Upper lobe of left lung (tissue), 4 donors: ENCODE measurements at regions not wholly inside any gene's neighbourhood (a gene's known extent, or its start where the extent isn't known, plus 50 kb on each side); places are given as distances from the start of the nearest gene placed in this dataset.

ENCODE experiments used
- EP300 ChIP-seq, 4 donors: sonication (generic); formaldehyde crosslinking; IDR thresholded peaks; one replicate each; pipeline ENCODE4 v1.5.1; 2017; ENCODE audit warnings: antibody characterized with exemption in 4 of 4, control low read depth in 2 of 4
- TF ChIP-seq, protein P1 (sequence below), 6 experiments: fragments of 450-650 bp in 4 of 6; fragments of 200-600 bp in 2 of 6; sonication (generic) in 2 of 6; IDR thresholded peaks; one replicate each; pipeline ENCODE4 v1.5.1; 2016 to 2019; ENCODE audit warnings: antibody characterized with exemption in 6 of 6

DNA sequence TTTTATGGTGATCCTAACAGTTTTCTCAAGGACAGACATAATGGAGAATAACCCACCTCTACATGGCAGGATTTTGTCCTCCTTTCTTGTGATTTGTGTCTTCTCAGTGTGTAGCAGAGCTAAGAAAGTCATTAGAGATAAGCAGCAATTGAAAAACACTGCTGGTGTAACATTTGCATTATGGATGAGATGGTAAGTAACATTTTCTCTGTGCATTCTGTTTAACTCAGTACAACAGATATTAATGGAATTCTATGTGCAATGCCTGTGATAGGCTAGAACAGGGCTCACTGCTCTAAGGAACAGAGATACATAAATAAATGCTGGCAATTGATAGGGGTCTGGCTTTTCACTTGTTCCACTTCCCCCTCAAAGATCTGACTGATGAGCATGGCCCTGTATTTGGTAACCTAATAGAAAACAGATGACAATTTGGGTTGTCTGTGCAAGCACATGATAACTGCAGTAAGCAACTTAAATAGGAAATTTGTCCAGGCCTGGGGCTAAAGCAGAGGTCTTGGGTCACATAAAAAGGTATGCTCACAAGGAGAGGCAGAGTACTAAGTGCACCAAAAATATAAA is 560.3 kb upstream of the POM121L12 start:
- TF ChIP-seq, protein P1, sequence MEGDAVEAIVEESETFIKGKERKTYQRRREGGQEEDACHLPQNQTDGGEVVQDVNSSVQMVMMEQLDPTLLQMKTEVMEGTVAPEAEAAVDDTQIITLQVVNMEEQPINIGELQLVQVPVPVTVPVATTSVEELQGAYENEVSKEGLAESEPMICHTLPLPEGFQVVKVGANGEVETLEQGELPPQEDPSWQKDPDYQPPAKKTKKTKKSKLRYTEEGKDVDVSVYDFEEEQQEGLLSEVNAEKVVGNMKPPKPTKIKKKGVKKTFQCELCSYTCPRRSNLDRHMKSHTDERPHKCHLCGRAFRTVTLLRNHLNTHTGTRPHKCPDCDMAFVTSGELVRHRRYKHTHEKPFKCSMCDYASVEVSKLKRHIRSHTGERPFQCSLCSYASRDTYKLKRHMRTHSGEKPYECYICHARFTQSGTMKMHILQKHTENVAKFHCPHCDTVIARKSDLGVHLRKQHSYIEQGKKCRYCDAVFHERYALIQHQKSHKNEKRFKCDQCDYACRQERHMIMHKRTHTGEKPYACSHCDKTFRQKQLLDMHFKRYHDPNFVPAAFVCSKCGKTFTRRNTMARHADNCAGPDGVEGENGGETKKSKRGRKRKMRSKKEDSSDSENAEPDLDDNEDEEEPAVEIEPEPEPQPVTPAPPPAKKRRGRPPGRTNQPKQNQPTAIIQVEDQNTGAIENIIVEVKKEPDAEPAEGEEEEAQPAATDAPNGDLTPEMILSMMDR (IDR thresholded peaks at IDR 0.05), result no peak
- no peak for TF ChIP-seq EP300 (IDR thresholded peaks at IDR 0.05)
